ENCODE measurements at regions not wholly inside any gene's neighbourhood (a gene's known extent, or its start where the extent isn't known, plus 50 kb on each side); places are given as distances from the start of the nearest gene placed in this dataset.

- Histone ChIP-seq H3K27me3 (ENCODE audit: control insufficient read depth, insufficient read depth, low read length) (no peaks in the 10 kb centered on the region), H3K36me3 (ENCODE audit: control insufficient read depth, insufficient read depth, low read length) (no peaks in the 10 kb centered on the region), H3K4me3 (ENCODE audit: low read depth, low read length) (no peak overlapping the region)
- ChIA-PET CTCF (no interaction called here), POLR2A (no interaction called here)
- no peak for TF ChIP-seq CTCF (IDR thresholded peaks at IDR 0.05; ENCODE audit: insufficient read depth, low read depth, low read length)
- no peak for DNase-seq (ENCODE audit: low read depth)
Observed at GRCh38 chr4:60034361-60034760, 1165.8 kb upstream of the ADGRL3 start.

GRCh38 chr4:60039908-60040307, 1160.2 kb upstream of the ADGRL3 start:
- TF ChIP-seq CTCF (IDR thresholded peaks at IDR 0.05; ENCODE audit: insufficient read depth, low read depth, low read length): no peak
- Histone ChIP-seq H3K27me3 (ENCODE audit: control insufficient read depth, insufficient read depth, low read length) (no peaks in the 10 kb centered on the region), H3K36me3 (ENCODE audit: control insufficient read depth, insufficient read depth, low read length) (no peaks in the 10 kb centered on the region), H3K4me3 (ENCODE audit: low read depth, low read length) (no peak overlapping the region)
- POLR2A ChIA-PET: no interaction called here
- no peak for DNase-seq (ENCODE audit: low read depth)
- CTCF ChIA-PET: no interaction called here

- CTCF ChIA-PET: no interaction called here
- Histone ChIP-seq H3K27me3 (ENCODE audit: control insufficient read depth, insufficient read depth, low read length) (no peaks in the 10 kb centered on the region), H3K36me3 (ENCODE audit: control insufficient read depth, insufficient read depth, low read length) (no peaks in the 10 kb centered on the region), H3K4me3 (ENCODE audit: low read depth, low read length) (no peak overlapping the region)
- no peak for TF ChIP-seq CTCF (IDR thresholded peaks at IDR 0.05; ENCODE audit: insufficient read depth, low read depth, low read length)
- DNase-seq (ENCODE audit: low read depth): no peak
- POLR2A ChIA-PET: no interaction called here
Observed at GRCh38 chr4:60042231-60042652, 1157.9 kb upstream of the ADGRL3 start.

- no peak for TF ChIP-seq CTCF (IDR thresholded peaks at IDR 0.05; ENCODE audit: insufficient read depth, low read depth, low read length)
- Histone ChIP-seq H3K4me3 (ENCODE audit: low read depth, low read length) (no peak overlapping the region), H3K36me3 (ENCODE audit: control insufficient read depth, insufficient read depth, low read length) (no peaks in the 10 kb centered on the region), H3K27me3 (ENCODE audit: control insufficient read depth, insufficient read depth, low read length) (no peaks in the 10 kb centered on the region)
- no peak for DNase-seq (ENCODE audit: low read depth)
- ChIA-PET POLR2A (no interaction called here), CTCF (no interaction called here)
Observed at GRCh38 chr4:60042941-60043340, 1157.2 kb upstream of the ADGRL3 start.

GRCh38 chr4:60078984-60079383, 1121.1 kb upstream of the ADGRL3 start:
- no peaks in the 10 kb centered on the region for H3K36me3 ChIP-seq (ENCODE audit: control insufficient read depth, insufficient read depth, low read length)
- no peak for DNase-seq (ENCODE audit: low read depth)
- H3K27me3 ChIP-seq (ENCODE audit: control insufficient read depth, insufficient read depth, low read length): no peaks in the 10 kb centered on the region
- H3K4me3 ChIP-seq (ENCODE audit: low read depth, low read length): no peak overlapping the region
- POLR2A ChIA-PET: no interaction called here
- no peak for TF ChIP-seq CTCF (IDR thresholded peaks at IDR 0.05; ENCODE audit: insufficient read depth, low read depth, low read length)
- CTCF ChIA-PET: no interaction called here
